ENCODE measurements at regions not wholly inside any gene's neighbourhood (a gene's known extent, or its start where the extent isn't known, plus 50 kb on each side); places are given as distances from the start of the nearest gene placed in this dataset.
"Not testable (repeated sequence)": the region's sequence is repeated elsewhere in the genome, so short reads cannot be mapped to it uniquely, and the experiment has no call there.

DNA sequence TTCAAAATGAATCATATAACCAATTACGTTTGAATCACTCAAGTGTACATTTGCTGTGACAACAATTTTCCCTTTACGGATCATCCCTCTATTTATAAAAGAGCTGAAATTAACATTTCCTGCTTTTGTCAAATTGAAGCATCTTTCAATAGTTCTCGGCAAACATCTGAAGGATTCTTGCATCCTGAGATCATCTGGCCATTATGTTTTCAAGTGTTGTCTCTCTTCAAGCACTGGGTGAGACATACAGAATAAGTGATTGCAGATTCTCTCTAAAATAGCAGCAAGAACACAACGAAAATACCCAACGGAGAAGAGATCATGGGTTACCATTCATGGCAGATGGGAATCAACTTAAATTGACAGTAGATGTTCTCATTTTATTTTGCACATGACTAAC is 283.4 kb upstream of the GRAMD2B start:
- intact Hi-C loops (cut with DNase I, micrococcal nuclease): no loop called here
- no peak for ATAC-seq
- DNase-seq: no peak

DNA sequence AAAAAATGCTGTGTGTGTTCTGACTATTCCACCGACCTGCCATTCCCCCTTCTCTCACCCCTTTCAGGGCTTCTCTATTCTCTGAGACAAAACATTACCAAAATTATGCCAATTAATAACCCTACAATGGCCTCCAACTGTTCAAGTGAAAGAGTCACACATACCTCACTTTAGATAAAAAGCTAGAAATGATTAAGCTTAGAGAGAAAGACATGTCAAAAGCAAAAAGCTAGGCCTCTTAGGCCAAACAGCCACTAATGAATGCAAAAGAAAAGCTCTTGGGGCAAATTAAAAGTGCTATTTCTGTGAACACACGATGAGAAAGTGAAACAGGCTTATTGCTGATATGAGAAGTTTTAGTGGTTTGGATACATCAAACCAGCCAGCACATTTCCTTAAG is 279.6 kb upstream of the GRAMD2B start:
- intact Hi-C loops (cut with DNase I, micrococcal nuclease): no loop called here
- ATAC-seq: no peak

DNA sequence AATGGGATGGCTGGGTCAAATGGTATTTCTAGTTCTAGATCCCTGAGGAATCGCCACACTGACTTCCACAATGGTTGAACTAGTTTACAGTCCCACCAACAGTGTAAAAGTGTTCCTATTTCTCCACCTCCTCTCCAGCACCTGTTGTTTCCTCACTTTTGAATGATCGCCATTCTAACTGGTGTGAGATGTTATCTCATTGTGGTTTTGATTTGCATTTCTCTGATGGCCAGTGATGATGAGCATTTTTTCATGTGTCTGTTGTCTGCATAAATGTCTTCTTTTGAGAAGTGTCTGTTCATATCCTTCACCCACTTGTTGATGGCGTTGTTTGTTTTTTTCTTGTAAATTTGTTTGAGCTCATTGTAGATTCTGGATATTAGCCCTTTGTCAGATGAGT is 272.9 kb upstream of the GRAMD2B start:
- intact Hi-C loops (cut with DNase I, micrococcal nuclease); ATAC-seq; DNase-seq: not testable (repeated sequence)

More for the DNA sequence above, 279.6 kb upstream of the GRAMD2B start:
- DNase-seq: no peak

DNA sequence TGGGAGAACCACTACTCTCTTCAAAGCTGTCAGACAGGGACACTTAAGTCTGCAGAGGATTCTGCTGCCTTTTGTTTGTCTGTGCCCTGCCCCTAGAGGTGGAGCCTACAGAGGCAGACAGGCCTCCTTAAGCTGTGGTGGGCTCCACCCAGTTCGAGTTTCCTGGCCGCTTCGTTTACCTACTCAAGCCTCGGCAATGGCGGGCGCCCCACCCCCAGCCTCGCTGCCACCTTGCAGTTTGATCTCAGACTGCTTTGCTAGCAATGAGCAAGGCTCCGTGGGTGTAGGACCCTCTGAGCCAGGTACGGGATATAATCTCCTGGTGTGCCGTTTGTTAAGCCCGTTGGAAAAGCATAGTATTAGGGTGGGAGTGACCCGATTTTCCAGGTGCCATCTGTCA is 267.9 kb upstream of the GRAMD2B start:
- intact Hi-C loops (cut with DNase I, micrococcal nuclease); ATAC-seq; DNase-seq: not testable (repeated sequence)

DNA sequence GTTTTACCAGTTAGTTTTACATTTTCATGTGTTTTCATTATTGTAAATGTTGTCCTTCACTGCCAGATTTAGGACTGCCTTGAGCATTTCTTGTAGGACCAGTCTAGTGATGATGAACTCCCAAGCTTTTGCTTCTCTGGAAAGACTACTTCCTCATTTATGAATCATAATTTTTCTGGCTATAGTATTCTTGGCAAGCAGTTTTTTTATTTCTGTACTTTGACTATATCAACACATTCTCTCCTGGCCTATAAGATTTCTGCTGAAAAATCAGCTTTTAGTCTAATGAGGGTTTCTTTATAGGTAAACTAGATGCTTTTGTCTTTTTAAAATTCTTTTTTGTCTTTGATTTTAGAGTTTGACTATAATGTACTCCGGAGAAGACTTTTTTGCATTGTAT is 256.8 kb upstream of the GRAMD2B start:
- no peak for ATAC-seq
- intact Hi-C loops (cut with DNase I, micrococcal nuclease): no loop called here
- DNase-seq: no peak

DNA sequence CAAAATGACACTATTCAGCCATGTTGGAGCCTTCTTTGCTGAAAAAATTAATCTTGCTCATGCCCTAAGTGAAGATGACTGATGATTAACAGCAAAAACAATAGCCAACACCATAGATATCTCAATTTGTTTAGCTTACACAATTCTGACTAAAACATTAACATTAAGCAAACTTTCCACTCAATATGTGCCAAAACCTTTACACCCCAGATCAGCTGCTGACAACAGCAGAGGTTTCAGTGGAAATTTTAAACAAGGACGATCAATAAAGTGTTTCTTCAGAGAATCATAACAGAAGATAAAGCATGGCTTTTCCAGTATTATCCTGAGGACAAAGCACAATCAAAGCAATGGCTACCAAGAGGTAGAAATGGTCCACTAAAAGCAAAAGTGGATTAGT is 254.4 kb upstream of the GRAMD2B start:
- ATAC-seq (no peak), DNase-seq (no peak)
- intact Hi-C loops (cut with DNase I, micrococcal nuclease): no loop called here

DNA sequence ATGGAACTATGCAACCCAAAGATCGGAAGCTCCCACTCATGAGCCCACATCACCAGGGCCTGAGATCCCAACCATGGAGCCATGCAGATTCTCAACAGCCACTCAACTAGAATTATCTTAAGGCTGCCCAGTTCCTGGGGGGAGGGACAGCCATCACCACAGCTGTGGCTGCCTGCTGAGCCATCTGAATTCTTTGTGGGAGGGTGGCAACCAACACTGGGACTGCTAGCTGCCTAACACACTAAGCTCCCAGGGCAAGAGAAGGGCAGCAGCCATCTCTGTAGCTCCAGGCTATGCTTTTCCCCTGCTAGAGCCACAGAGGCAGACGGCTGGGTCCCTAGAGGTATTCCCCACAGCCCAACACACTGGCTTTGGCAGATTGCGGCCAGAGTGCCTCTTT is 251.3 kb upstream of the GRAMD2B start:
- intact Hi-C loops (cut with DNase I, micrococcal nuclease): no loop called here
- ATAC-seq: no peak

DNA sequence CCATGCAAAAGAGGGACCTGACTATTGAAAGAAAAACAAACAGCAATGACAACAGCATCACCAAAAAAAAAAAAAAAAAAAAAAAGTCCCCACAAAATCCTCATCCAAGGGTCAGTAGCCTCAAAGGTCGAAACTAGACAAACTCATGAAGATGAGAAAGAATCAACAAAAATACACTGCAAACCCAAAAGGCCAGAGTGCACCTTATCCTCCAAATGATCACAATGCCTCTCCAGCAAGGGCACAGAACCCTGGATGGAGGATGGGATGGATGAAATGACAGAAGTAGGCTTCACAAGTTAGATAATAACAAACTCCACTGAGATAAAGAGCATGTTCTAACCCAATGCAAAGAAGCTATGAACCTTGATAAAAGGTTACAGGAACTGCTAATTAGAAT is 250.4 kb upstream of the GRAMD2B start:
- ATAC-seq: no peak
- intact Hi-C loops (cut with DNase I, micrococcal nuclease): no loop called here

More for the DNA sequence above, 251.3 kb upstream of the GRAMD2B start:
- no peak for DNase-seq

DNA sequence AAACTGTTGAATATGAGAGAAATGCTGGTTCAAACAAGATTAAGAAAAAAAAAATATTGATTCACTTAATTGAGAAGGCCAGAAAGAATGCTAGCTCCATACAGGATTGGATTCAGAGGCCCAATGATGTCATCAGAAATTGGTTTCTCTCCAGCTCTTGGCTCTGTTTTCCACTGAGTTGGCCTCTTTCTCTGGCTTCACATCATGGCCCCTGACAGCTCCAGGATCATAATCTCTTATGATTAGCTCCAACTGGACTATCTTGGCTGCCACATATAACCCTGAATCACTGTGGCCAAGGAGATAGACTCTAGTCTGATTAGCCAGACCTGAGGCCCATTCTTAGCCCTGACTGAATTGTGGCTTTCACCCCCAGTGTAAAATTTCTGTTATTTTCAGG is 244.7 kb upstream of the GRAMD2B start:
- DNase-seq: no peak
- ATAC-seq: no peak
- intact Hi-C loops (cut with DNase I, micrococcal nuclease): no loop called here

More for the DNA sequence above, 250.4 kb upstream of the GRAMD2B start:
- no peak for DNase-seq

DNA sequence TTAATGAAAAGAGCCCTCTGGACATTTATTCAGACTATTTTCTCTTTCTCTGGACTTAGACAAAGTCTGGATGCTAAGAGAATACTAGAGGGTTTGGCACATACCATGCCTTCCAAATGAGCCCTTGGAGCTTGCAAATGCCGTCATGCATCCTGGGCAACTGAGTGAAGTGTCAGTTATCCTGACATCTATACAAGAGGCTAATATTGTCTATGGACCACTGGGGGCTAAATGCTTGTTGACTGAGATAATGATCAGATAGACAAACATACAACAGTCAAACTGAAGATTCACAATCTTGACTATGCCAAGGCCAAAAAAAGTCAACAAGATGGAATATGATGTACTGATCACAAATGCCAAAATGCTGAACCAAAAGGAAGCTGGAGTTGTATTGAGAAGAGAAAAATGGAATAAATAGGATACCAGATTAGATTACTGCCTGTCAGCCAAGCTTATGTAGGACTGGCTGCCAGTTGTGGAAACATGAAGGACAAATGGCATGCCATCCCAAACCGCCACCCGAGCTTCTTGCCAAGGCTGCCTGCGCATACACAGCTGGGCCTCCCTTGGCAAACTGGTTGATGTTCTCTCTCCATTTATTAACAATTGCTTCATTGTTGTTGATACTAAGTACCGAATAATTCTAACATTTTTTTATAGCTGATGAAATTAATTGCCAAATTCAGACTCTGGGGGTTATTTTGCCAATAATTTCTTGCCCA is 240.1 kb upstream of the GRAMD2B start:
- intact Hi-C loops (cut with DNase I, micrococcal nuclease): no loop called here
- DNase-seq: no peak
- no peak for ATAC-seq

DNA sequence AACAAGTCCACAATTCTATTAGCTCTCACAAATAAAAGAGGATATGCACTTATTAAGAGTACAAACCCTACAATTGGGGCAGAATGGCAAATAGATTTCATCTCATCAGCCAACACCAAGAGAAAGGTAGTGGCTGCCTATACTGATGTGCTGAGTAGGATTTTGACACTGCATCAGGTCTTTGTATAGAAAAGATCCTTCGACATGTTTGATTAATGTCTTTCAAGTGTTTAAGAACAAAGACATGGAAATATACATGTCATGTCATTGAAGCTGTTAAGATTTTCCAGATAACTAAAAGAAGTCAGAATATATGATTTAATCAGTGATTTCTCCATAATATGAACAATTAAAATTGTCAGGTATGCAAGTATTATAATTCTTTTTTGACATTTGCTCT is 238.7 kb upstream of the GRAMD2B start:
- intact Hi-C loops (cut with DNase I, micrococcal nuclease): no loop called here
- no peak for ATAC-seq
- no peak for DNase-seq

DNA sequence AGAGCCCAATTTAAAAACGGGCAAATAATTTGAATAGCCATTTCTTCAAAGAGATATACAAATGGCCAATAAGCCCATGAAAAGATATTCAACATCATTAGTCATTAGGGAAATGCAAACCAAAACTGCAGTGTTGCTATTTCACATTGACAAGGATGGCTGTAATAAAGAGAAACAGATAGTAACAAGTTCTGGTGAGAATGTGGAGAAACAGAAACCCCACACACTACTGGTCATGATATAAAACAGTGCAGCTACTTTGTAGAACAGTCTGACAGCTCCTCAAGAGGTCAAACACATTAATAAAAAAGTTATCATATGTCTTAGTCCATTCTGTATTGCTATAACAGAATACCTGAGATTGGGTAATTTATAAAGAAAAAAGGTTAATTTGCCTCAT is 237.0 kb upstream of the GRAMD2B start:
- DNase-seq (no peak), ATAC-seq (no peak)
- intact Hi-C loops (cut with DNase I, micrococcal nuclease): no loop called here

DNA sequence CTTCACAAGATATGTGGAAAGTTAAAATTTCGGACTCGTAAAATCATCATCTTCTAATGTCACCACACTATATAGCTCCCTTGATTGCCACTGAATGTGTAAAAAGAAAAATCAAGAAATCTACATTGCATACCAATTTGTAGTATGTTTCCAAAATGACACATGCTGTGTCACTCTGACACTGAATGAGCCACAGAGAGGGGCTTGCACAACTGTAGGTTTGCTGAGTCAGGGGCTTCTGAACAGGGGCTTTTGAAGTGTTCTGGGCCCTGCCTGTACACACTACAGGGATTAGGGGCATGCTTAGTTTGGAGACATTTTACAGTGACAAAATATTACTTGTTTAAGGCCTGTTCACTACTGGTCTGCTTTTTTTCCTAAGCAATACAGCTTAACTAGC is 234.4 kb upstream of the GRAMD2B start:
- intact Hi-C loops (cut with DNase I, micrococcal nuclease): no loop called here
- DNase-seq (no peak), ATAC-seq (no peak)

DNA sequence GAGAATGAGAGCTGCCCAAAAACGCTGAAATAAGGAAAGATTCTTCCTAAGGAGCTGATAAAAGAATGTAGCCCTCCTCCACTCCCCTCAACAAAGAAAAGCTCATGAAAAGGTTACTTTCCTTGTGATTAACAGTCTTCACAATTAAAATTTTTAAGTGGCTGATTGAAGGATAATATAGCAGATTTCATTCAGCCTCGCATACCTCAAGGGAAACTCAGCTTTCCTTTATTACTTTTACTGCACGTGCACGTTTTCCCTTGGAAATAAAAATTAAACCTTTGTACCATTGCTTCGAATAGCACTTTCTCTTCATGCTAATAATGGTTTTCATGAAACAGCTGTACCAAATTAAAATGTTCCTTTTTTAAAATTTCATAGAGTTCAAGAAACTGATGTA is 234.0 kb upstream of the GRAMD2B start:
- ATAC-seq (no peak), DNase-seq (no peak)
- intact Hi-C loops (cut with DNase I, micrococcal nuclease): no loop called here

DNA sequence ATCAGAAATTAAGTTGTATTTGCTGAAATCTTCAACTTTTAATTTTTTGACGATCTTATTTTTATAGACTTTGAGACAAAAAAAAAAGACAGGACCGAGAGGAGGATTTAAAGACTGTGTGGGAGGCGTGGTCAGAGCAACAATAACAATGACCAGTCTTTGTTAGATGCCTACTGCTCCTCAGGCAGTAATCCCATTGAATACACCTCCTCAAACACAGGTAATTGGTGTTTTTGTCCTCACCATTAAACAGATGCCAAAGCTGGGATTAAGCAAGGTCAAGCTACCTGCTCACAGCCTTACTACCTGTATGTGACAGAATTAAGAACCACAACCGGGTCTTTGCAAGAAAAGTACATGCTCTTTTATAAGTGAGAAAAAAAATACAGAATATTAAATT is 233.3 kb upstream of the GRAMD2B start:
- DNase-seq (no peak), ATAC-seq (no peak)
- intact Hi-C loops (cut with DNase I, micrococcal nuclease): no loop called here

DNA sequence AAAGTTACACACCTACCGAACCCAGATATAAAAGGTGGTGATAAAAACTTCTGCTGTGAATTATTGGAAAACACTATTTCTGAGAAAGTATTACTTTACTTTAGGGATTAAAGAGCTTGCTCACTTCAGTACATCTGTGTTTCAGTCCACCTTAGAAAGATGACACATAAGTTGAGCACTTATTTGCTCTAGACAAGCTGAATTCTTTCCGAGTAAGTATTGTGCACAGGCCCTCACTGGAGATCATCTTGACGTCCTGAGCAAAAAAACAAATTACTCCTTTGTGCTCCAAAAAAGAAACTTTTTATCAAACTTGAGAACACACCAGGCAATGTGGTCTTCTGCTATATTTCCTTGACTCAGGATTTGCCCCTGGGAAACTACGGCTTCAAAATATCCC is 231.0 kb upstream of the GRAMD2B start:
- no peak for DNase-seq
- no peak for ATAC-seq
- intact Hi-C loops (cut with DNase I, micrococcal nuclease): no loop called here

DNA sequence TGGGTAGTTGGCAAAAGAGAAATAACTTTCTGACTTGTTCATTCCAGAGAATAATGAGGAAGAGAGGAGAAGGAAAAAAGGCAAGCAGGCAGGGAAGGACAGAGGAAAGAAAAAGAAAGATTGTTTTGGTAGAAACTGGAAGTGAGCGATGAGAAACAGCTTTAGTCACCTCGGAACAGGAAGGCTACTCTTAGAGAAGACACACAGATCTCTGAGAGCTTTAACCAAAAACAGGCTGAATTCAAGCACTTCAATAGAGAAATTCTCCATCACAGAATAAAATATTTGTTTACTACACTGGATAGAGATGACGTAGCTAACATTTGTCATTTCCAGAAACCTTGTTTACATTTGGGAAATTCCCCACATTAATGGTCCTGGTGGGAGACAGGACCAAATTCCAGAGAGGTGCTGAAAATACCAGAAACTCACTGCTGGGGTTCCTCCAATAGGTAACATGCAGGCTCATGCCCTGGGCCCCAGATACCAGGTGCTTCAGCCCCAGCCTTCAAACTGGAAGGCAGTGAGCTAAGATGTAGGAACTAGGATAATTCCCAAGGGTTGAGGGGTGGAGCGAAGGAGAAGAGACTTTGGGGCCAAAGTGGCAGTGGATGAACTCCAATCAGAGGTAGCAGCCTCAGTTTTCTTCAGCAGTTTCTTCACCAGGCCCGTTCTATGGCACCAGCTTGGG is 227.7 kb upstream of the GRAMD2B start:
- DNase-seq (no peak), ATAC-seq (no peak)
- intact Hi-C loops (cut with DNase I, micrococcal nuclease): no loop called here

DNA sequence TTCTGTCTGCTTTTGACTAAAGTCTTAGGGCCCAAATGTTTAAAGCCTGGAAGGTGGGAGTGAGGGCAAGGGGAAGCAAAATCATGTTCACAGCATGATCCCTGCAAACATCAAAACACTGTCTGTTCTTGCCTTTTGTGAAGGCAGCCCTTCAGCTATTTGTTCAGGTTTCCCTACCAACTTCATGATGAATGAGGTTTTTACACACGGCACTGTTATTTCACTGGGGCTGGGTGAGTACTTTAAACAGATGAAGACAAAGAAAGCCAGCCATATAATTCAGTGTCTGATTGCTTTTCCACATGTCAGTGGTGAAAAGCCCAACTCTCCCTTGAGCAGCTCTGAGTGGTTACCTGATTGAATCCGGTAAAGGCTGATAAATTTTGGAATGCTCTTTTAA is 224.7 kb upstream of the GRAMD2B start:
- ATAC-seq (no peak), DNase-seq (no peak)
- intact Hi-C loops (cut with DNase I, micrococcal nuclease): no loop called here

DNA sequence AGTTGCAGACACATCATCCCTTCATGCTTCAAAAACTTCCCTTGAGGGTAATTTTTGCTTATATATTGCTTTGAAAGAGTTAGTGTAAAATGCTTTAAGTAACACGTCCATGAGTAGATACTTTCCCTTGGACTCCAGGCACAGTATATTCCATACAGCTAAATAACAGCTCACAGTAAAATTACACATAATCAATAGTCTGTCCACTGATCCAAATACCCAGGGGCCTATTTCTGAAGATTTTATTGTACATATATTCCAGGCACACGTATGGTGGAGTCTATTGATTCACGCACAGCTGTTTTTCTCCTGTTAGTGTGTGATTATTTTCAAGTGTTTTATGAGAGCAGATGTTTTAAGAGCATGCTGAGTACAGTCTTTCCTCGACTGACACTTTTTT is 223.7 kb upstream of the GRAMD2B start:
- intact Hi-C loops (cut with DNase I, micrococcal nuclease): no loop called here
- DNase-seq (no peak), ATAC-seq (no peak)

DNA sequence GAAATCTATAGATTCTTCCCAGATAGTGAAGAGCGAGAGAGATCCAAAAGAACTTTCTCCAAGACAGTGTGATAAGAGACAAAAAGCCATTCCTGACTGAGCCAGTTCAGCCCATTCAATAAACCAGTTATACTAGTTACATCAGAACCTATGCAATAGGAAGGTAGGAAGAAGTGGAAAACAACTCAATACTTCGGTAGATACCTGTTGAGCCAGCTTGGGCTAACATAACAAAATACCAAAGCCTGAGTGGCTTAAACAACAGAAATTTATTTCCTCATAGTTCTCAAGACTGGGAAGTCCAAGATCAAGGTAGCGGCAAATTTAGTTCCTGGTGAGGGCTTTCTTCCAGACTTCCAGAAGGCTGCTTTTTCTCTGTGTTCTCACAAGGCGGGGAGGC is 214.5 kb upstream of the GRAMD2B start:
- intact Hi-C loops (cut with DNase I, micrococcal nuclease): no loop called here
- ATAC-seq (no peak), DNase-seq (no peak)

DNA sequence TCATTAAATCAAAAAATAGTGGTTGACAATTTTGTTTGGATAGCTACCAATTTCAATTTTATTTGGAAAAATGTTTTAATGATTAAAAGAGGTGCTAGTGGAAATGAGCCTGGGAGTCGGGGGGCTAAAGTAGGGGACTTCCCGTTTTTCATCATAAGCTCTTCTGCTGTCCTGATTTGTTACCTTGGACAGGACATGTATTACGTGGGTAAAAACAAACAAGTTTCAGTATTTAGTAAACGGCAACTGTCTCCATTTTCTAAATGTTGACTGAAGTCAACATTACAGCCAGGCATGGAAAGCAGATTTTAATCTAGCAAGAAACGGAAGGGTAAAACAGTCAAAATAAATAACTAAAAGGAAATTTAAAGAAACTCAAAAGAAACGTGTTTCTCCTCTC is 212.3 kb upstream of the GRAMD2B start:
- intact Hi-C loops (cut with DNase I, micrococcal nuclease): no loop called here
- no peak for ATAC-seq

More for the DNA sequence above, 212.3 kb upstream of the GRAMD2B start:
- DNase-seq: no peak

All from left colon (tissue), 2 donors.